GM23338 (cell line): ENCODE measurements at regions not wholly inside any gene's neighbourhood (a gene's known extent, or its start where the extent isn't known, plus 50 kb on each side); places are given as distances from the start of the nearest gene placed in this dataset.

Experiments
- CTCF ChIP-seq, 2 experiments: fragments of 200-600 bp in 1 of 2; sonication (generic) in 1 of 2; conservative IDR thresholded peaks; 2 replicates each; pipeline versions ENCODE4 v1.5.1 to v1.6.1; 2016 to 2017; ENCODE audit warnings: antibody characterized with exemption in 2 of 2, low read depth in 2 of 2, mild to moderate bottlenecking in 2 of 2, moderate library complexity in 1 of 2
- ETS1 ChIP-seq: IDR thresholded peaks from 2 replicates; pipeline ENCODE4 v1.6.1; 2016; ENCODE audit warnings: antibody characterized with exemption
- EZH2 ChIP-seq: fragments of 200-600 bp; sonication (generic); IDR thresholded peaks from one replicate; pipeline ENCODE4 v1.8.0; 2017; ENCODE audit warnings: antibody characterized with exemption, mild to moderate bottlenecking, low read depth; ENCODE audit not compliant: unreplicated experiment
- EZH2phosphoT487 ChIP-seq: fragments of 200-600 bp; sonication (generic); IDR thresholded peaks from one replicate; pipeline ENCODE4 v1.8.1; 2018; ENCODE audit warnings: antibody characterized with exemption; ENCODE audit not compliant: unreplicated experiment
- JUNB ChIP-seq: IDR thresholded peaks from one replicate; pipeline ENCODE4 v1.6.1; 2016; ENCODE audit warnings: antibody characterized with exemption; ENCODE audit not compliant: unreplicated experiment
- POLR2AphosphoS5 ChIP-seq: IDR thresholded peaks from 2 replicates; pipeline ENCODE4 v1.6.1; 2016; ENCODE audit warnings: antibody characterized with exemption, low read depth
- REST ChIP-seq: IDR thresholded peaks from one replicate; pipeline ENCODE4 v1.6.1; 2018; ENCODE audit warnings: antibody characterized with exemption; ENCODE audit not compliant: unreplicated experiment
- ZNF114 ChIP-seq: fragments of 250-450 bp; sonication (Bioruptor Pico); IDR thresholded peaks from 2 replicates; pipeline ENCODE4 v1.5.0; 2020; ENCODE audit warnings: mild to moderate bottlenecking, moderate library complexity

DNA sequence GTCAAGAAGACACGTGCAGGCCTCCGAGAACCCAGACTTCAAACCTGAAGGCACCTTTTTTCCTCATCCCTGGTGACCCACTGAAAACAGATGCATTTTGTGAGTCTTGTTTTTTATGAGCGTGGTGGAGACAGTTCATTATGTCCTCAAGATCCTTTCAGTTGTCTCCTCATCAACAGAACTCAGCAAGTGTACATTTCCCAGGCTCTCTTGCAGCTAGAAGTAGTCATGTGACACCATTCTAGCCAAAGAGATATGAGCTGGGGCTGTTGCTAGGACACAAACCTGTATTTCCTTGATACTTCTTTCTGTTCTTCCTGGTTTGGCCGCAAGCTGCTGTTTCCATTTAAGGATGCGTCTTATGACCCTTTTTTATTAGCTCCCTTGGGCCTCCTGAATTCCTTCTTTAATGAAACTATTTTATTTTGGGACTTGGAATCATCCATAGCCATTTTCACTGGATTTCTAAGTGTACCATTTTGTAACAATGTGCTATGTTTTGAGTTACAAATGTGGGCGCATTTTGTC is 135.7 kb upstream of the FOXF1 start:
- TF ChIP-seq POLR2AphosphoS5 (no peak), CTCF (conservative IDR thresholded peaks at IDR 0.05; ENCODE audit: low read depth in 2 of 2) (no peak), ZNF114 (no peak), EZH2 (no peak), JUNB (no peak), EZH2phosphoT487 (no peak), REST (no peak), ETS1 (no peak)
